MCF 10A (cell line): ENCODE measurements at regions not wholly inside any gene's neighbourhood (a gene's known extent, or its start where the extent isn't known, plus 50 kb on each side); places are given as distances from the start of the nearest gene placed in this dataset.
"Not testable (repeated sequence)": the region's sequence is repeated elsewhere in the genome, so short reads cannot be mapped to it uniquely, and the experiment has no call there.

Experiments used
- BruUV-seq: library from RNA; stranded (reverse); fragments of 400-500 nt; replicated peaks from 2 replicates; lab custom pipeline; 2021; lab: Mats Ljungman, UMichigan
- CTCF ChIA-PET: fragments of 300-600 bp; sonication (Branson Sonifier 250); formaldehyde crosslinking; extraction: SDS; loops from one replicate; lab custom pipeline; 2021; ENCODE audit warnings: antibody characterized with exemption, inconsistent platforms; lab: Yijun Ruan, JAX
- POLR2A ChIA-PET: fragments of 300-600, 350-650 bp; sonication (Branson Sonifier 250); formaldehyde crosslinking; extraction: SDS; loops from one replicate; lab custom pipeline; 2020; ENCODE audit warnings: antibody characterized with exemption, inconsistent platforms; lab: Yijun Ruan, JAX
- DNase-seq: peaks from one replicate; pipeline ENCODE4 v3.0.0-alpha.2; 2018; ENCODE audit not compliant: unreplicated experiment
- H3K27ac Mint-ChIP-seq: one replicate; pipeline ENCODE4 v1.8.0; 2022; ENCODE audit warnings: mild to moderate bottlenecking, low read depth, mixed read lengths; ENCODE audit not compliant: unreplicated experiment
- H3K27me3 Mint-ChIP-seq: one replicate; pipeline ENCODE4 v1.8.0; 2022; ENCODE audit warnings: mixed read lengths; ENCODE audit not compliant: insufficient read depth, unreplicated experiment
- H3K36me3 Mint-ChIP-seq: one replicate; pipeline ENCODE4 v1.8.0; 2022; ENCODE audit warnings: mild to moderate bottlenecking, moderate library complexity, mixed read lengths; ENCODE audit not compliant: insufficient read depth, unreplicated experiment
- H3K4me1 Mint-ChIP-seq: one replicate; pipeline ENCODE4 v1.8.0; 2022; ENCODE audit warnings: mixed read lengths; ENCODE audit not compliant: insufficient read depth, unreplicated experiment
- H3K4me3 Mint-ChIP-seq: one replicate; pipeline ENCODE4 v1.8.0; 2022; ENCODE audit warnings: mild to moderate bottlenecking, moderate library complexity, mixed read lengths; ENCODE audit not compliant: unreplicated experiment
- H3K9me3 Mint-ChIP-seq: one replicate; pipeline ENCODE4 v1.8.0; 2022; ENCODE audit warnings: mixed read lengths; ENCODE audit not compliant: unreplicated experiment
- CTCF ChIP-seq: fragments of 200-600 bp; IDR thresholded peaks from one replicate; pipeline ENCODE4 v1.8.0; 2022; ENCODE audit warnings: antibody characterized with exemption, mild to moderate bottlenecking; ENCODE audit not compliant: unreplicated experiment
- intact Hi-C: fragments of 100-400 bp; cut with micrococcal nuclease; formaldehyde crosslinking; loops from 2 replicates; pipeline ENCODE4 v1.14.1; 2022

- Mint-ChIP-seq H3K4me3 (no peak overlapping the region), H3K4me1 (no peaks in the 10 kb centered on the region), H3K9me3 (no peaks in the 10 kb centered on the region), H3K27me3 (no peaks in the 10 kb centered on the region), H3K36me3 (no peaks in the 10 kb centered on the region), H3K27ac (no peak overlapping the region)
- POLR2A ChIA-PET = no interaction called here
- BruUV-seq = no TSS peak
- TF ChIP-seq CTCF = no peak
- intact Hi-C loops = no loop called here
- CTCF ChIA-PET = no interaction called here
- DNase-seq = no peak
These were observed 544.2 kb downstream of the RWDD3 start for GRCh38 chr1:95778217-95778616.

- H3K4me3 Mint-ChIP-seq = no peak overlapping the region
- H3K27ac Mint-ChIP-seq = no peak overlapping the region
- no peaks in the 10 kb centered on the region for H3K36me3 Mint-ChIP-seq
- H3K27me3 Mint-ChIP-seq = no peaks in the 10 kb centered on the region
- ChIA-PET CTCF (no interaction called here), POLR2A (no interaction called here)
- intact Hi-C loops = no loop called here
- no peaks in the 10 kb centered on the region for H3K9me3 Mint-ChIP-seq
- BruUV-seq = no TSS peak
- DNase-seq = no peak
- no peaks in the 10 kb centered on the region for H3K4me1 Mint-ChIP-seq
- TF ChIP-seq CTCF = no peak
These were observed 546.8 kb downstream of the RWDD3 start for GRCh38 chr1:95780836-95781235.

- Mint-ChIP-seq H3K4me3 (no peak overlapping the region), H3K27me3 (no peaks in the 10 kb centered on the region), H3K9me3 (no peaks in the 10 kb centered on the region), H3K27ac (no peak overlapping the region), H3K36me3 (no peaks in the 10 kb centered on the region), H3K4me1 (no peaks in the 10 kb centered on the region)
- POLR2A ChIA-PET = no interaction called here
- no peak for DNase-seq
- CTCF ChIA-PET = no interaction called here
- intact Hi-C loops = no loop called here
- no peak for TF ChIP-seq CTCF
- BruUV-seq = no TSS peak
These were observed 556.1 kb downstream of the RWDD3 start for GRCh38 chr1:95790136-95790535.

- Mint-ChIP-seq H3K36me3 (peaks cover 4% of the 10 kb centered on the region), H3K9me3 (no peaks in the 10 kb centered on the region), H3K4me1 (no peaks in the 10 kb centered on the region), H3K4me3 (no peak overlapping the region), H3K27me3 (no peaks in the 10 kb centered on the region), H3K27ac (no peak overlapping the region)
- BruUV-seq = no TSS peak
- intact Hi-C loops = no loop called here
- ChIA-PET POLR2A (interaction anchor here (0.6 kb wide), 2 partner anchors 227 to 470 kb away, joined by 3 read pairs; no protein-coding TSS in a partner anchor), CTCF (no interaction called here)
- TF ChIP-seq CTCF = no peak
- peak; percentile 19 for DNase-seq
These were observed 559.9 kb downstream of the RWDD3 start for GRCh38 chr1:95793893-95794292.

GRCh38 chr1:95797761-95798160, 563.8 kb downstream of the RWDD3 start:
- H3K27me3 Mint-ChIP-seq, H3K9me3 Mint-ChIP-seq, POLR2A ChIA-PET, DNase-seq, H3K36me3 Mint-ChIP-seq, H3K27ac Mint-ChIP-seq, BruUV-seq, H3K4me3 Mint-ChIP-seq, intact Hi-C loops, H3K4me1 Mint-ChIP-seq: not testable (repeated sequence)
- CTCF ChIA-PET = interaction anchor here (0.6 kb wide), 1 partner anchor 9 kb away, joined by 7 read pairs; no protein-coding TSS in a partner anchor
